Activated CD4-positive, alpha-beta memory T cell treated with anti-CD3 and anti-CD28 coated beads, Interleukin-2, amount 10 ng/mL, durations not matched to agents 7 days and 5 days (primary cell): ENCODE measurements at regions not wholly inside any gene's neighbourhood (a gene's known extent, or its start where the extent isn't known, plus 50 kb on each side); places are given as distances from the start of the nearest gene placed in this dataset.
"Not testable (repeated sequence)": the region's sequence is repeated elsewhere in the genome, so short reads cannot be mapped to it uniquely, and the experiment has no call there.

ENCODE experiments used
- CTCF ChIA-PET: fragments of 350-600 bp; sonication (Branson Sonifier 250); formaldehyde crosslinking; loops from one replicate; lab custom pipeline; 2021; ENCODE audit warnings: antibody characterized with exemption, inconsistent platforms; lab: Charles Lee
- POLR2A ChIA-PET: fragments of 350-600 bp; sonication (Branson Sonifier 250); formaldehyde crosslinking; loops from one replicate; lab custom pipeline; 2021; ENCODE audit warnings: antibody characterized with exemption; lab: Charles Lee
- DNase-seq: peaks from one replicate; pipeline ENCODE4 v3.0.0-alpha.2; 2020
- H3K27ac Mint-ChIP-seq: one replicate; pipeline ENCODE4 v1.8.0; 2021; ENCODE audit warnings: mild to moderate bottlenecking, mixed read lengths
- H3K27me3 Mint-ChIP-seq: one replicate; pipeline ENCODE4 v1.8.0; 2021; ENCODE audit warnings: mixed read lengths
- H3K36me3 Mint-ChIP-seq: one replicate; pipeline ENCODE4 v1.8.0; 2021; ENCODE audit warnings: low read depth, mixed read lengths
- H3K4me1 Mint-ChIP-seq: one replicate; pipeline ENCODE4 v1.8.0; 2021; ENCODE audit warnings: mixed read lengths
- H3K4me3 Mint-ChIP-seq: one replicate; pipeline ENCODE4 v1.8.0; 2021; ENCODE audit warnings: mild to moderate bottlenecking, mixed read lengths
- H3K9me3 Mint-ChIP-seq: one replicate; pipeline ENCODE4 v1.8.0; 2021; ENCODE audit warnings: mixed read lengths

DNA sequence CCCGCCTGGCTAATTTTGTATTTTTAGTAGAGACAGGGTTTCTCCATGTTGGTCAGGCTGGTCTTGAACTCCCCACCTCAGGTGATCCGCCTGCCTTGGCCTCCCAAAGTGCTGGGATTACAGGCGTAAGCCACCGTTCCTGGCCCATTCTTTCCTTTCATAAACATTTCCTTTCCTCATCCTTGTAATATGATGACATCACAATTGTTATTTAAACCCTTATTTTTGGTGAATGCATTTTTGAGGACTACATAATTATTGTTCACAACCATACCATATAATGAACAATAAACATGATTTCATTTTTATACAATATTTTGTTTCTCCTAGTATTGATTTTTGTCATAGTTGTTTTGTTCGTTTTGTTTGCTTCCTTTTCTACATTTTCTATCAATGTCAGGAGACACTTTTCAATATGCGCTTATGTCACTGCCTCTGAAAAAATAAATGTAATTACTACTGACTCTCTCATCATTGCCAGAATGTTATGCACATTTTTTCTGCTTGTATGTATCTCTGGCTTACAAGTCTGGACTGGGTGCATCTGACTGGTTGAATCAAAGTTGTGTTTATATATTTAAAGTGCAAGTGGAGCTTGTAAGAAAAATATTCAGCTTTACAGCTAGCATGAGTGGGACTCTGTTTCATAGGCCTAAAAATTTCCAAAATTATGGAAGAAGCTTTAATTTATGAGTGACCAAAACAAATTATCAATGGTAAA, 2286.3 kb upstream of the RAG2 start:
- no peaks in the 10 kb centered on the region for H3K4me1 Mint-ChIP-seq

DNA sequence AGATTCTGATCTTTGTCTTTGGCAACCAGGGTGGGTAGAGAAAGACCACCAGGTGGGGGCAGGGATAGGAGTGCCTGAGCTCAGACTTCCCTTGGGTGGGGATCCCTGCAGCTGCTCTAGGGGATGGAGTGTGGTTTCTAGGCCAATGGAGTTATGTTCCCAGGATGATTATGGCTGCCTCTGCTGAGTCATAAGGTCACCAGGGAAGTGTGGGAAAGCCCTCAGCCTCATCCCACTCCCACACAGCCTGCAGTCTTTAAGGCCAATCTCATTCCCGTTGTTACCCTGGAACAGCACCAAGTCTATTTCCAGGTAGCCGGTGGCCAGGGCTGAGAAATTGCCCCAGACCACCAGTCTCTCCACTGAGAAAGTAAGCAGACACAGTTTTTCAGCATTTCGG, 2269.3 kb upstream of the RAG2 start:
- Mint-ChIP-seq H3K9me3 (peaks cover 19% of the 10 kb centered on the region), H3K4me3 (no peak overlapping the region), H3K27ac (no peak overlapping the region), H3K4me1 (no peaks in the 10 kb centered on the region), H3K36me3 (no peaks in the 10 kb centered on the region), H3K27me3 (no peaks in the 10 kb centered on the region)
- no peak for DNase-seq
- POLR2A ChIA-PET, result no interaction called here
- CTCF ChIA-PET, result no interaction called here

More for the DNA sequence above, 2286.3 kb upstream of the RAG2 start:
- Mint-ChIP-seq H3K9me3 (no peaks in the 10 kb centered on the region), H3K4me3 (no peak overlapping the region), H3K27me3 (no peaks in the 10 kb centered on the region), H3K36me3 (no peaks in the 10 kb centered on the region), H3K27ac (no peak overlapping the region)
- CTCF ChIA-PET, result no interaction called here
- POLR2A ChIA-PET, result no interaction called here
- DNase-seq, result no peak

DNA sequence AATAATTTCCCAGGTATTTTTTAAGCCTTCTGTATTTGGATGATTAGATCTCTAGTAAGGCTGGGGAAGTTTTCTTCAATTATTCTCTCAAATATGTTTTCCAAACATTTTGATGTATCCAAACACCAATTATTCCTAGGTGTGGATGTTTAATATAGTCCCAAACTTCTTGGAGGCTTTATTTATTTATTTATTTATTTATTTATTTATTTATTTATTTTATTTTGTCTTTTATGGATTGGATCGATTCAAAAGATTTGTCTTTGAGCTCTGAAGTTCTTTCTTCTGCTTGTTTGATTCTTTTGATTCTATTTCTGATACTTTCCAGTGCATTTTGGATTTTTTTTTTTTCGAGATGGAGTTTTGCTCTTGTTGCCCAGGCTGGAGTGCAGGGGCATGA, 2267.9 kb upstream of the RAG2 start:
- POLR2A ChIA-PET, result no interaction called here
- H3K4me1 Mint-ChIP-seq, result no peaks in the 10 kb centered on the region

GRCh38 chr11:38842991-38843390, 2245.0 kb upstream of the RAG2 start:
- H3K27me3 Mint-ChIP-seq, result no peaks in the 10 kb centered on the region
- ChIA-PET POLR2A (no interaction called here), CTCF (no interaction called here)
- no peak overlapping the region for H3K27ac Mint-ChIP-seq
- no peaks in the 10 kb centered on the region for H3K4me1 Mint-ChIP-seq
- peaks cover 7% of the 10 kb centered on the region for H3K9me3 Mint-ChIP-seq
- no peak overlapping the region for H3K4me3 Mint-ChIP-seq
- H3K36me3 Mint-ChIP-seq, result no peaks in the 10 kb centered on the region
- no peak for DNase-seq

More for the DNA sequence above, 2267.9 kb upstream of the RAG2 start:
- Mint-ChIP-seq H3K27ac (no peak overlapping the region), H3K36me3 (no peaks in the 10 kb centered on the region), H3K4me3 (no peak overlapping the region), H3K27me3 (no peaks in the 10 kb centered on the region), H3K9me3 (peaks cover 19% of the 10 kb centered on the region)
- no peak for DNase-seq
- CTCF ChIA-PET, result no interaction called here

- H3K4me3 Mint-ChIP-seq, result no peak overlapping the region
- no peak overlapping the region for H3K27ac Mint-ChIP-seq
- no peaks in the 10 kb centered on the region for H3K36me3 Mint-ChIP-seq
- H3K4me1 Mint-ChIP-seq, result no peaks in the 10 kb centered on the region
- no peaks in the 10 kb centered on the region for H3K27me3 Mint-ChIP-seq
- H3K9me3 Mint-ChIP-seq, result no peaks in the 10 kb centered on the region
- ChIA-PET CTCF (no interaction called here), POLR2A (no interaction called here)
- DNase-seq, result no peak
Measured at GRCh38 chr11:38839071-38839470, 2241.0 kb upstream of the RAG2 start.

- Mint-ChIP-seq H3K27me3 (no peaks in the 10 kb centered on the region), H3K9me3 (peaks cover 5% of the 10 kb centered on the region), H3K4me3 (no peak overlapping the region), H3K4me1 (no peaks in the 10 kb centered on the region), H3K36me3 (no peaks in the 10 kb centered on the region), H3K27ac (no peak overlapping the region)
- ChIA-PET CTCF (no interaction called here), POLR2A (no interaction called here)
- no peak for DNase-seq
Measured at GRCh38 chr11:38835966-38836365, 2237.9 kb upstream of the RAG2 start.

GRCh38 chr11:38824573-38824972, 2226.5 kb upstream of the RAG2 start:
- POLR2A ChIA-PET, result no interaction called here
- CTCF ChIA-PET, result no interaction called here
- H3K9me3 Mint-ChIP-seq, result peaks cover 26% of the 10 kb centered on the region

DNA sequence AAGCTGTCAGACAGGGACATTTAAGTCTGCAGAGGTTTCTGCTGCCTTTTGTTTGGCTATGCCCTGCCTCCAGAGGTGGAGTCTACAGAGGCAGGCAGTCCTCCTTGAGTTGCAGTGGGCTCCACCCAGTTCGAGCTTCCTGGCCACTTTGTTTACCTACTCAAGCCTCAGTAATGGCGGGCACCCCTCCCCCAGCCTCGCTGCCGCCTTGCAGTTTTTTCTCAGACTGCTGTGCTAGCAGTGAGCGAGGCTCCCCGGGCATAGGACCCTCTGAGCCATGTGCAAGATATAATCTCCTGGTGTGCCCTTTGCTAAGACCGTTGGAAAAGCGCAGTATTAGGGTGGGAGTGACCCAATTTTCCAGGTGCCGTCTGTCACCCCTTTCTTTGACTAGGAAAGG, 2223.8 kb upstream of the RAG2 start:
- peaks cover 13% of the 10 kb centered on the region for H3K9me3 Mint-ChIP-seq
- H3K27me3 Mint-ChIP-seq, H3K4me1 Mint-ChIP-seq, H3K4me3 Mint-ChIP-seq, H3K36me3 Mint-ChIP-seq, CTCF ChIA-PET, H3K27ac Mint-ChIP-seq, DNase-seq, POLR2A ChIA-PET: not testable (repeated sequence)

More at GRCh38 chr11:38824573-38824972, 2226.5 kb upstream of the RAG2 start:
- no peaks in the 10 kb centered on the region for H3K27me3 Mint-ChIP-seq
- H3K36me3 Mint-ChIP-seq, result no peaks in the 10 kb centered on the region
- H3K27ac Mint-ChIP-seq, result no peak overlapping the region
- H3K4me3 Mint-ChIP-seq, result no peak overlapping the region
- no peaks in the 10 kb centered on the region for H3K4me1 Mint-ChIP-seq
- DNase-seq, result no peak

DNA sequence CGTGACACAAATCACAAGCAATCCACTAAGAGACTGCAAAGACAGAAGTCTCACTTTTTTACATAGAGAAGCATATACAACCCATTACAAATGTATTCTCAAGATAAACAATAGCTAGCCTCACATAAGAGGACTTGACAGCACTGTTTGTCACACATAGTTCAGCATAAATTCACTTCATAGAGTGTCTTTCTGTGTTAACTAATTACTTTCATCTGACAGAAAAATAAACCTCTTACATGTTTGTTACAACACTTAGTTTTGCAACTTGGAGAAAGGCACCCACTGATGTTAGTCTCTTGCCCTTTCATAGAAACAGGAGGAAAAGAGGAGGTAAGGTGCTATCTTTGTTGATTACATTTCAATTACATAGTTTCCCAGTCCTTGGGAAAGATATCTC, 2221.9 kb upstream of the RAG2 start:
- no peak for DNase-seq
- Mint-ChIP-seq H3K4me1 (no peaks in the 10 kb centered on the region), H3K9me3 (peaks cover 14% of the 10 kb centered on the region), H3K36me3 (no peaks in the 10 kb centered on the region), H3K4me3 (no peak overlapping the region), H3K27ac (no peak overlapping the region), H3K27me3 (no peaks in the 10 kb centered on the region)
- ChIA-PET CTCF (no interaction called here), POLR2A (no interaction called here)

- Mint-ChIP-seq H3K4me1 (no peaks in the 10 kb centered on the region), H3K36me3 (no peaks in the 10 kb centered on the region), H3K27me3 (no peaks in the 10 kb centered on the region), H3K9me3 (peaks cover 8% of the 10 kb centered on the region), H3K27ac (no peak overlapping the region), H3K4me3 (no peak overlapping the region)
- ChIA-PET POLR2A (no interaction called here), CTCF (no interaction called here)
- DNase-seq, result no peak
Measured at GRCh38 chr11:38818720-38819119, 2220.7 kb upstream of the RAG2 start.

DNA sequence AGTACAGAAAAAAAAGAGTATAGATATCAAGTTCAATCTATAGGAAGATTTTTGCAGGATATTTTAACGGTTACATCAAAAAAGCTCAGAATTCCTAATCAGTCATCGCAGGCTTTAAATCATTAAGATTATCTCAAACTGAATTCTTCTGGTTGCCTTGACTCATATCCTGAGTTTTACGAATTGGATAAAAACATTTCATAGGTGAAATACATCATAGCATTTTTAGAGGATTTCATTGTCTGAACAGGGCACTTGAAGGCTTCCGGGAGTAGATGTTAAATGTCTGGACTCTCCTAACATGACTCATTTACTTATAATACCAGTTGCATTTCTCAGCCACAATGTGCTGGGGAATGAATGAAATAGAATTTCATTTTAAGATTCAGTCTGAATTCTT, 2216.6 kb upstream of the RAG2 start:
- POLR2A ChIA-PET, result no interaction called here

GRCh38 chr11:38809521-38809920, 2211.5 kb upstream of the RAG2 start:
- no peak for DNase-seq
- H3K9me3 Mint-ChIP-seq, result peaks cover 3% of the 10 kb centered on the region
- no peaks in the 10 kb centered on the region for H3K27me3 Mint-ChIP-seq
- ChIA-PET POLR2A (no interaction called here), CTCF (no interaction called here)
- H3K4me1 Mint-ChIP-seq, result no peaks in the 10 kb centered on the region
- no peak overlapping the region for H3K27ac Mint-ChIP-seq
- no peaks in the 10 kb centered on the region for H3K36me3 Mint-ChIP-seq
- H3K4me3 Mint-ChIP-seq, result no peak overlapping the region

More for the DNA sequence above, 2216.6 kb upstream of the RAG2 start:
- Mint-ChIP-seq H3K27me3 (no peaks in the 10 kb centered on the region), H3K4me3 (no peak overlapping the region), H3K4me1 (no peaks in the 10 kb centered on the region), H3K9me3 (peaks cover 6% of the 10 kb centered on the region), H3K27ac (no peak overlapping the region), H3K36me3 (no peaks in the 10 kb centered on the region)
- no peak for DNase-seq
- CTCF ChIA-PET, result no interaction called here

DNA sequence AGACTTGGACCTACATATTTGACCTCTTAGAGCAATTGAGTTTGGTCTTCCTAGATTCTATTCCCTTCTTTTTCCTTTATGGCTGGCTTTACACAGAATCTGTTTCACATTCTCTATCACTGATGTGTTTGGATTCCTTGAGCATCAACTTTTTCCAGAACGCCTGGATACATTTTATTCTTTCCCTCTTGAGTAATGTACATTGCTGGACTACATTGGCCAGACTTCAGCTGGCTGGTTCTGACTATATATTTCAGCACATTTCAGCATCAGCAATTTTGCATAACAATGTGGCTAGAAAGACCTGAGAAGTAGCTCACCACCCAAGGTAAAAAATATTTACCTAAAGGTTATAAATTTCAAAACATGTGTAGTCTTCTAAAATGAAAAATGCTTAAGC, 2198.2 kb upstream of the RAG2 start:
- Mint-ChIP-seq H3K36me3 (no peaks in the 10 kb centered on the region), H3K9me3 (no peaks in the 10 kb centered on the region), H3K27me3 (no peaks in the 10 kb centered on the region), H3K4me1 (no peaks in the 10 kb centered on the region), H3K27ac (no peak overlapping the region), H3K4me3 (no peak overlapping the region)
- ChIA-PET POLR2A (no interaction called here), CTCF (no interaction called here)
- DNase-seq, result no peak

- Mint-ChIP-seq H3K4me1 (no peaks in the 10 kb centered on the region), H3K27ac (no peak overlapping the region), H3K27me3 (no peaks in the 10 kb centered on the region), H3K4me3 (no peak overlapping the region), H3K9me3 (no peaks in the 10 kb centered on the region), H3K36me3 (no peaks in the 10 kb centered on the region)
- DNase-seq, result no peak
- POLR2A ChIA-PET, result no interaction called here
- CTCF ChIA-PET, result no interaction called here
Measured at GRCh38 chr11:38795027-38795426, 2197.0 kb upstream of the RAG2 start.
